ENCODE measurements at regions not wholly inside any gene's neighbourhood (a gene's known extent, or its start where the extent isn't known, plus 50 kb on each side); places are given as distances from the start of the nearest gene placed in this dataset.

DNA sequence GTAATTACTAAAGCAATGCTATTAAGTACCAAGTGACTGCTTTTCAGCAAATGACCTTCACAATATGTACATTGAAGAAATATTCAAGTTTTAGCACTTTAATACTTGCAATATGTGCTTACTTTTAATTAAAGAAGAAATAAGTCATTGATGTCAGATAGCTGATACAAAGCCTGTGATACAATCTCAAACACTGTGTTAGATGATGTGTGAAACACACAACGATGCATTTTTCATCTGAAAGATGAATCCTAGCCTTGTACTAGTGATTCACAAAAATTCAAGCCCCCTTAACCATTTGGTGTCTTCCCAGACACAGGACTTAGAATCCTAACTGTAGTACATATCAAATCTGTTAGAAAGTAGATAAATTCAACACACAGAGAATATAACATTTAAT is 724.1 kb upstream of the ADAMTS5 start:
- no peaks in the 10 kb centered on the region for H3K36me3 ChIP-seq
- H3K27me3 Mint-ChIP-seq (ENCODE audit: insufficient read depth, low read depth): no peaks in the 10 kb centered on the region
- H3K27ac ChIP-seq: no peak overlapping the region
- H3K9ac ChIP-seq: no peak overlapping the region
- TF ChIP-seq, protein P1, sequence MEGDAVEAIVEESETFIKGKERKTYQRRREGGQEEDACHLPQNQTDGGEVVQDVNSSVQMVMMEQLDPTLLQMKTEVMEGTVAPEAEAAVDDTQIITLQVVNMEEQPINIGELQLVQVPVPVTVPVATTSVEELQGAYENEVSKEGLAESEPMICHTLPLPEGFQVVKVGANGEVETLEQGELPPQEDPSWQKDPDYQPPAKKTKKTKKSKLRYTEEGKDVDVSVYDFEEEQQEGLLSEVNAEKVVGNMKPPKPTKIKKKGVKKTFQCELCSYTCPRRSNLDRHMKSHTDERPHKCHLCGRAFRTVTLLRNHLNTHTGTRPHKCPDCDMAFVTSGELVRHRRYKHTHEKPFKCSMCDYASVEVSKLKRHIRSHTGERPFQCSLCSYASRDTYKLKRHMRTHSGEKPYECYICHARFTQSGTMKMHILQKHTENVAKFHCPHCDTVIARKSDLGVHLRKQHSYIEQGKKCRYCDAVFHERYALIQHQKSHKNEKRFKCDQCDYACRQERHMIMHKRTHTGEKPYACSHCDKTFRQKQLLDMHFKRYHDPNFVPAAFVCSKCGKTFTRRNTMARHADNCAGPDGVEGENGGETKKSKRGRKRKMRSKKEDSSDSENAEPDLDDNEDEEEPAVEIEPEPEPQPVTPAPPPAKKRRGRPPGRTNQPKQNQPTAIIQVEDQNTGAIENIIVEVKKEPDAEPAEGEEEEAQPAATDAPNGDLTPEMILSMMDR (IDR thresholded peaks at IDR 0.05): no peak
- TF ChIP-seq EZH2phosphoT487 (IDR thresholded peaks at IDR 0.05) (no peak), EZH2 (IDR thresholded peaks at IDR 0.05) (no peak)
- H3K79me2 ChIP-seq (ENCODE audit: low read depth): no peaks in the 10 kb centered on the region
- H3K27me3 ChIP-seq: no peaks in the 10 kb centered on the region
- H3K4me3 Mint-ChIP-seq: no peak overlapping the region
- no peak overlapping the region for H3K27ac Mint-ChIP-seq
- DNase-seq (ENCODE audit: low spot score): no peak
- H3K4me3 ChIP-seq: no peak overlapping the region
- H3K4me2 ChIP-seq: no peak overlapping the region
- H3K4me1 ChIP-seq: no peaks in the 10 kb centered on the region
- H3K9me3 Mint-ChIP-seq: peaks cover 4% of the 10 kb centered on the region
- H3F3A ChIP-seq (ENCODE audit: low read depth): no peaks in the 10 kb centered on the region
- no peak overlapping the region for H2AFZ ChIP-seq (replicated peaks)
- H3K36me3 Mint-ChIP-seq: no peaks in the 10 kb centered on the region
- H3K4me1 Mint-ChIP-seq: no peaks in the 10 kb centered on the region
- no peaks in the 10 kb centered on the region for H4K20me1 ChIP-seq (ENCODE audit: low read depth)
- peaks cover 12% of the 10 kb centered on the region for H3K9me3 ChIP-seq (ENCODE audit: low read depth)

DNA sequence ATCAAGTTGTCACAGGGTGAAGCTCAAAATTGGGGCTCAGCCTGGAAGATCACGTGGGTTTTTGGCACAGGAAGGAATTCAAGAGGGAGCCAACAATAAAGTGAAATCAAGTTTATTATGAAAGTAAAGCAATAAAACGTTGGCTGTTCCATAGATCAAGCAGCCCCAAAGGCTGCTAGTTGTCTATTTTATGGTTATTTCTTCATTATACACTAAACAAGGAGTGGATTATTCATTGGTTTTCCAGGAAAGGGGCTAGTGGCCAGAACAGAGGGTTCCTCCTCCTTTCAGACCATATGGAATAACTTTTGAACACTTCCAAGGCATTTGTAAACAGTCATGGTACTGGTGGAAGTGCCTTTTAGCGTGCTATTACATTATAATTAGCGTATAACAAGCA is 723.5 kb upstream of the ADAMTS5 start:
- TF ChIP-seq EZH2phosphoT487 (IDR thresholded peaks at IDR 0.05) (no peak), EZH2 (IDR thresholded peaks at IDR 0.05) (no peak)
- TF ChIP-seq, protein P1 (IDR thresholded peaks at IDR 0.05): no peak
- Mint-ChIP-seq H3K4me1 (no peaks in the 10 kb centered on the region), H3K36me3 (no peaks in the 10 kb centered on the region), H3K27ac (no peak overlapping the region), H3K4me3 (no peak overlapping the region), H3K9me3 (peaks cover 4% of the 10 kb centered on the region), H3K27me3 (ENCODE audit: insufficient read depth, low read depth) (no peaks in the 10 kb centered on the region)
- Histone ChIP-seq H3K27ac (no peak overlapping the region), H2AFZ (replicated peaks) (no peak overlapping the region), H3K4me3 (no peak overlapping the region), H3K36me3 (no peaks in the 10 kb centered on the region), H3K9me3 (ENCODE audit: low read depth) (peaks cover 12% of the 10 kb centered on the region), H3K27me3 (no peaks in the 10 kb centered on the region), H3K4me2 (no peak overlapping the region), H3F3A (ENCODE audit: low read depth) (no peaks in the 10 kb centered on the region), H3K79me2 (ENCODE audit: low read depth) (no peaks in the 10 kb centered on the region), H4K20me1 (ENCODE audit: low read depth) (no peaks in the 10 kb centered on the region), H3K9ac (no peak overlapping the region), H3K4me1 (no peaks in the 10 kb centered on the region)
- DNase-seq (ENCODE audit: low spot score): no peak

DNA sequence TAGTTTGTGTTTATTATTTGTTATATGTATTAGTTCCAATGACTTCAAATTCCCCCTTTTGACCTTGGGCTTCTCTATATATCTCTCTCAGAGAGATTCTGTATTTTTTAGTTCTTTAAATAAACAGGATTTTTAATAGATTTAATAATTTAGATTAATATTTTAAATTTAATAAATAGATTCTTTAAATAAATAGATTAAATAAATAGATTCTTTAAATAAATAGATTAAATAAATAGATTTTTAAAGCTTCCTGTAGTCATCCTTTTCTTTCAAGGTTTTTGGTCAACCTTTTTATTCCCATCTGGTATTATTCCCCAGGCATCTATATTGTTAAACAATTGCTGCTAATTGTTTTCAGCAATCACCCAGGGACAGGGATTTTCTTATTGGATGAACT is 721.9 kb upstream of the ADAMTS5 start:
- TF ChIP-seq, protein P1 (IDR thresholded peaks at IDR 0.05): no peak
- TF ChIP-seq EZH2phosphoT487 (IDR thresholded peaks at IDR 0.05) (no peak), EZH2 (IDR thresholded peaks at IDR 0.05) (no peak)
- Histone ChIP-seq H3K27ac (no peak overlapping the region), H3K4me2 (no peak overlapping the region), H3K9me3 (ENCODE audit: low read depth) (peaks cover 12% of the 10 kb centered on the region), H3K79me2 (ENCODE audit: low read depth) (no peaks in the 10 kb centered on the region), H4K20me1 (ENCODE audit: low read depth) (no peaks in the 10 kb centered on the region), H2AFZ (replicated peaks) (no peak overlapping the region), H3K4me1 (no peaks in the 10 kb centered on the region), H3F3A (ENCODE audit: low read depth) (no peaks in the 10 kb centered on the region), H3K9ac (no peak overlapping the region), H3K36me3 (no peaks in the 10 kb centered on the region), H3K4me3 (no peak overlapping the region), H3K27me3 (no peaks in the 10 kb centered on the region)
- Mint-ChIP-seq H3K27me3 (ENCODE audit: insufficient read depth, low read depth) (no peaks in the 10 kb centered on the region), H3K4me1 (no peaks in the 10 kb centered on the region), H3K9me3 (peaks cover 4% of the 10 kb centered on the region), H3K36me3 (no peaks in the 10 kb centered on the region), H3K4me3 (no peak overlapping the region), H3K27ac (no peak overlapping the region)
- DNase-seq (ENCODE audit: low spot score): no peak
